ENCODE measurements at regions not wholly inside any gene's neighbourhood (a gene's known extent, or its start where the extent isn't known, plus 50 kb on each side); places are given as distances from the start of the nearest gene placed in this dataset.

DNA sequence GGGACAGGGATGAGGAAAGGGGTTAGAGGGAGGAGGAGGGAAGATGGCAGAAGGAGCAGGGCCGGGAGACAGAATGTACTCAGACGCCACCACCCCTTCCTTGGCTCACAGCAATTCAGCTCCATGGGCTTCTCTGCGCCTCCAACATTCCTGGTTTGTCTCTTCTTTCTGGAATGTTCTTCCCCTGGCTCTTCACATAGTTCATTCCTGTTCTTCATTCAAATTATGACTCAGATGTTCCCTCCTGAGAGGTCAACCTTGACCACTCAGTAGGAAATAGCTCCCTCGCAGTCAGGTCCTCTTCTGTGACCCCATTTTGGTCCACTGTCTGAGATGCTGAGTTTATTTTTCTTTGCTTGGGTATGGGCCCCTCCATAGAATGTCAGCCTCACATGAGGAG is 203.2 kb downstream of the C1orf94 start:
- H3K9me3 ChIP-seq (ENCODE audit: control insufficient read depth, low read depth, low read length): no peaks in the 10 kb centered on the region
- no peak overlapping the region for H2AFZ ChIP-seq (ENCODE audit: low read length)
- no peak overlapping the region for H3K56ac ChIP-seq (ENCODE audit: insufficient read length, low read depth, low read length)
- H2BK5ac ChIP-seq (ENCODE audit: insufficient read length, low read length): no peak overlapping the region
- H3K4me2 ChIP-seq (ENCODE audit: insufficient read depth, insufficient read length, low read length): no peak overlapping the region
- H3K4ac ChIP-seq (ENCODE audit: low read depth, low read length): no peak overlapping the region
- TF ChIP-seq, protein P1, sequence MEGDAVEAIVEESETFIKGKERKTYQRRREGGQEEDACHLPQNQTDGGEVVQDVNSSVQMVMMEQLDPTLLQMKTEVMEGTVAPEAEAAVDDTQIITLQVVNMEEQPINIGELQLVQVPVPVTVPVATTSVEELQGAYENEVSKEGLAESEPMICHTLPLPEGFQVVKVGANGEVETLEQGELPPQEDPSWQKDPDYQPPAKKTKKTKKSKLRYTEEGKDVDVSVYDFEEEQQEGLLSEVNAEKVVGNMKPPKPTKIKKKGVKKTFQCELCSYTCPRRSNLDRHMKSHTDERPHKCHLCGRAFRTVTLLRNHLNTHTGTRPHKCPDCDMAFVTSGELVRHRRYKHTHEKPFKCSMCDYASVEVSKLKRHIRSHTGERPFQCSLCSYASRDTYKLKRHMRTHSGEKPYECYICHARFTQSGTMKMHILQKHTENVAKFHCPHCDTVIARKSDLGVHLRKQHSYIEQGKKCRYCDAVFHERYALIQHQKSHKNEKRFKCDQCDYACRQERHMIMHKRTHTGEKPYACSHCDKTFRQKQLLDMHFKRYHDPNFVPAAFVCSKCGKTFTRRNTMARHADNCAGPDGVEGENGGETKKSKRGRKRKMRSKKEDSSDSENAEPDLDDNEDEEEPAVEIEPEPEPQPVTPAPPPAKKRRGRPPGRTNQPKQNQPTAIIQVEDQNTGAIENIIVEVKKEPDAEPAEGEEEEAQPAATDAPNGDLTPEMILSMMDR (conservative IDR thresholded peaks at IDR 0.05): no peak
- H2BK15ac ChIP-seq (ENCODE audit: low read depth, low read length): no peak overlapping the region
- Mint-ChIP-seq H3K27me3 (ENCODE audit: low read depth) (peaks cover 18% of the 10 kb centered on the region), H3K36me3 (ENCODE audit: insufficient read depth in 1 of 3, low read depth in 3 of 3) (no peaks in the 10 kb centered on the region; a peak in 1 of 7 replicates), H3K27ac (0 out of 7 replicates have a peak overlapping the region, but pooled peaks of 1 of the 3 experiments have one; percentile 4), H3K9me3 (peaks cover 0 to 6% of the 10 kb centered on the region in 2 experiments; a peak in 2 of 5 replicates), H3K4me1 (peaks cover 3 to 8% of the 10 kb centered on the region in 2 experiments; a peak in 3 of 4 replicates), H3K4me3 (no peak overlapping the region)
- no peak overlapping the region for H4K5ac ChIP-seq (ENCODE audit: insufficient read length, low read depth, low read length)
- no peak overlapping the region for H3K9ac ChIP-seq (ENCODE audit: extremely low read depth, insufficient read length, low read length)
- H4K20me1 ChIP-seq (ENCODE audit: control insufficient read depth, insufficient read depth, insufficient read length): no peaks in the 10 kb centered on the region
- H3K79me2 ChIP-seq (ENCODE audit: insufficient read depth, low read length): no peaks in the 10 kb centered on the region
- no peak overlapping the region for H3K14ac ChIP-seq (ENCODE audit: insufficient read depth, low read length)
- no peak overlapping the region for H4K8ac ChIP-seq (replicated peaks; ENCODE audit: insufficient read length, low read depth, low read length)
- H4K91ac ChIP-seq (ENCODE audit: insufficient read length, low read depth, low read length): no peak overlapping the region
- WGBS (ENCODE audit: extremely low coverage, insufficient read length, low lambda C conversion rate): no CpG with 5 or more reads among the region's 4 CpGs
- H2BK12ac ChIP-seq (ENCODE audit: insufficient read length, low read depth, low read length): no peak overlapping the region
- no peak overlapping the region for H2BK120ac ChIP-seq (ENCODE audit: low read depth, low read length, poor library complexity, severe bottlenecking)
- H2BK20ac ChIP-seq (ENCODE audit: low read depth, low read length, poor library complexity, severe bottlenecking): no peak overlapping the region
- no peaks in the 10 kb centered on the region for H3K79me1 ChIP-seq (ENCODE audit: insufficient read depth, low read depth, low read length, poor library complexity, severe bottlenecking)
- H3K23ac ChIP-seq (ENCODE audit: insufficient read length, low read depth, low read length): no peak overlapping the region
- H2AK5ac ChIP-seq (ENCODE audit: insufficient read length, low read length): no peak overlapping the region
- no peaks in the 10 kb centered on the region for H3K4me1 ChIP-seq (ENCODE audit: insufficient read depth, low read length)
- no peak overlapping the region for H3T11ph ChIP-seq (ENCODE audit: low read length)
- H3K23me2 ChIP-seq (ENCODE audit: insufficient read length, low read depth, low read length, poor library complexity, severe bottlenecking): no peaks in the 10 kb centered on the region
- no peaks in the 10 kb centered on the region for H3K27me3 ChIP-seq (ENCODE audit: insufficient read depth, low read length)
- no peak for DNase-seq
- no peak overlapping the region for H3K27ac ChIP-seq (ENCODE audit: insufficient read length, low read depth, low read length)
- H3K18ac ChIP-seq (ENCODE audit: insufficient read length, low read depth, low read length): no peak overlapping the region

All from H9 (cell line).